CD4-positive, alpha-beta T cell treated with Interleukin-17A for 1 hour (primary cell): ENCODE measurements at regions not wholly inside any gene's neighbourhood (a gene's known extent, or its start where the extent isn't known, plus 50 kb on each side); places are given as distances from the start of the nearest gene placed in this dataset.

Experiments
- DNase-seq: peaks from one replicate; pipeline ENCODE4 v3.0.0-alpha.2; 2020

DNA sequence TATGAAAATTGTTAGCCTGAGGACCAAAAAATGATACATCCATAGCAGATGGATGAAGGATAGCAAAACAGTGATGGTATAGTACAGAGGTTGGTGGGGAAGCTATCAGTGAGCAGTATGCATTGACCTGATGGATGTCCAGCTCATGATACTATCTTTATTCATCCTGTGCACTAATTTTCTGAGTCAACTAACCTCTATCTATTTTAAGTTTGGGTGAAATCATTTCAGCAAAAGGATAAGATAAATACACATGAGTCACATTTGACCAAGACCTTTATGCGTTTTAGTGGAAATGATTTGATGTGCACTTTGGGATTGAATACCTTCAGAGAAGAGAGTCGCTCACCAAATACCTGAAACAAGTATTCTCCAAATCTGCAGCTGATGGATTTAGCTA, 351.0 kb upstream of the NR3C2 start:
- no peak for DNase-seq

DNA sequence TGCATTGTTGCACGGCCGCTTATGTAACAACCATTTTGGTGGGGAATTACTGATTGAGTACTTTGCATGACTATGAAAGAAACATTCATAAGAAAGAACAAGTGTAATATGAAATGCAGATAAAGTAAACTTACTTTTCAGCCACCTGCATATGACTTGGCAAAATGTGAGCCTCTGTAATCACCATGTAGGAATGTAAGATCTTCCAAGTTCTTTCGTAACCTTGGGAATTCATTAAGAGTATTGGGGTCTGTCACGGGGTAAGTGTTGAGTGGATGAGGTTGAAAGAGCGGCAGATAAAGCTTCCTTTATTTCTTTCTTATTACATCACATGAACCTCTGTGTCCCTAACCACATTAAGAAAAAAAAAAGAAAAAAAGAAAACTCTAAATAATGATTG, 348.5 kb upstream of the NR3C2 start:
- no peak for DNase-seq

DNA sequence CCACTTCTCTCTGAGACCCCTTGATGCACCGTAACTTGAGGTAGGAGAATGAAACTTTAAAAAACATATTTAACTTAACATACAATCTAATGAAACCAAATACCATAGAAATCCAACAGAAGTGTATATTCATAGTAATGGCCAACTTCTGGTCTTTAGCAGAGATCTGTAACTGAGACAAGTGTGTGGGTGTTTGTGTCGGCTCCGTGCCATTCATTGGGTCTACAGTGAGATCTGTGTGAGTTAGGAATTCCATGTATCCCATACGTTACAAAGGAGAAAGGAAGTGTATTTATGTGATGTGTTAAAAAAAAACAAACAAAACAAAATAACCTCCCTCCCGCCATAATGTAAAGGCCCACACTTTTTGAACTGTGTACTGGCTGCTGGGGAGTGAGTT, 348.0 kb upstream of the NR3C2 start:
- no peak for DNase-seq

GRCh38 chr4:148787831-148788477, 345.7 kb upstream of the NR3C2 start:
- no peak for DNase-seq

DNA sequence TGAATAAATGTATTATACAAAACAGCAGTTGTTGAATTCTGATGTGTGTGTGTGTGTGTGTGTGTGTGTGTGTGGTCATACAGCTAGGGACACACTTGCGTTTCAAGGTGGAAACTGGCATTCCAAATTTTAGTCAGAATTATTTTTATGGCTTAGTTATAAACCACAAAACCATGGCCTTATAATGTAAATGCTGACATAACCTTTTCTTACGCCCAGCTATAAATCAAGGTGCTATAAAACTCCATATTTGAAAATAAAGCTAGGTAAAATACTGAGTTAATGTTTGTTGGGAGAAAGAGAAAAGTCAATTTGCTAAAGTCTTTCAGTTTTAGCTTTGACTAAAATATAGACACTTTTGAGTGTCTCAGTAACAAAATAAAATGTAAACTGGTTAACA, 345.1 kb upstream of the NR3C2 start:
- DNase-seq = no peak

DNA sequence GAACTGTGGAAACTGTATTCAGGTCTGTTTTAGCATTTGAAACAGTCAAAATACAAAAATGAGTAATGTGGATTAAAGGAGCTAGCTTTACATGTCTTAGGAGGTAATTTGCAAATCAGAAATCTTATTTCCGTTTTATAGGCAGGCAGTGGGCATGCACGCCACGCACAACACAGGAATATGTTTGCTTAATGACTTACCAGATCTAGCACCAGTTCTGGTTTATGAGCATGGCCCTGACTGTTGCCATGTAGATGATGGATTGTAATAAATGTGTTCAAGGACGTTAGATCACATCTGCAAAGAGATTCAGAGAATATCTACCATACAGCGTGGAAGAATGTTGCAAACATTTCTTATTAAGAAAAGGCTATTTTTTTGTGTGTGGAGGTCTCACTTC, 344.5 kb upstream of the NR3C2 start:
- no peak for DNase-seq

GRCh38 chr4:148782284-148782683, 340.1 kb upstream of the NR3C2 start:
- DNase-seq = no peak

DNA sequence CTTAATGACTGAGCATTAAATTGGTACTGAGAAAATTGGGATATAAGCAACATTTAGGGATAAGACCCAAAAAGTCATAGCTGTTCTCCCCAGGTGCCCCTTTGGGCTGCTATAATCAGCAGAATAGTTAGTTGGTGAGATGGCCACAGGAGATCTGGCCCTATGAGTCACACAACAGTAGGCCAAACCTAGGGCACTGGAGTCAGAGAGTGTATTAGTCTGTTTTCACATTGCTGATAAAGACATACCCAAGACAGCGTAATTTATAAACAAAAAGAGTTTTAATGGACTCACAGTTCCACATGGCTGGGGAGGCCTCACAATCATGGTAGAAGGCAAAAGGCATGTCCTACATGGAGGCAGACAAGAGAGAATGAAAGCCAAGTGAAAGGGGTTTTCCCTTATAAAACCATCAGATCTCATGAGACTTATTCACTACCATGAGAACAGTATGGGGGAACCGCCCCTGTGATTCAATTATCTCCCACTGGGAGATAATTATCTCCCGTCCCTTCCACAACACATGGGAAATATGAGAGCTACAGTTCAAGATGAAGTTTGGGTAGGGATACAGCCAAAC, 338.3 kb upstream of the NR3C2 start:
- no peak for DNase-seq

DNA sequence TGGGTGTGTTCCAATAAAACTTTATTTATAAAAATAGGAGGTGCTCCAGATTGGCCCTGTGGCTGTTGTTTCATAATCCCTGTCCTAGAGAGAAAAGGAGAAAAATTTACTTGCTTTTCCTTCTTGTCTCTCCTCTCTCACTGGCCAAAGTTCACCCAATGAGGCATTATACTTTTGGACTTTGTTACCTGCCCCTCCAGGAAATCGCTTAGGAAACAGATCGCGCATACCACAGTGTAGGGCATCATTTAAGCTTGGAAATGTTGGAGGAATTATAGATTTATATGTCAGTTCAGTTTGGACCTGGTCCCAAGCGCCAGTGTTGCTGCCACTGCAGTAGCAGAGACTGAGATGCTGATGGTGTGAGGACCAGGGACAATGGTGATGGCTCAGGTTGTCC, 337.6 kb upstream of the NR3C2 start:
- DNase-seq = no peak

GRCh38 chr4:148778980-148779675, 336.9 kb upstream of the NR3C2 start:
- DNase-seq = no peak

DNA sequence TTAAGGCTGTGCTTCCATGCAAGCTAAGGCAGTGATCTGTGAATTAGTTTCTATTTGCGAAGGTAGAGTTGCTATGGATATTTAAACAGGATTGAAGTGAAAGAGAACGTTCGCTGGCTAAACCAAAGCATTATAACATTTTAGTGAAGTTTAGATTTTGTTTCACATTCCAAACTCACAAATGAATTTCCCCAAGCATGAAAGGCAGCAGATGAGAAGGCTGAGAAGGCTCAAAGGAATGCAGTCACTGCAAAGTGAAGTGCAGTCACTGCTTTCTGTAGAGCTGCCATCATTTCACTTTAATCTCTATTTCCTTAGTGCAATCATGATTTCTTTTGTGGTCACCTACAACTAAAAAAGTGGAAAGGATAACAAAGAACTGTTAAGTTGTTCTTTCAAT, 334.7 kb upstream of the NR3C2 start:
- DNase-seq = no peak

DNA sequence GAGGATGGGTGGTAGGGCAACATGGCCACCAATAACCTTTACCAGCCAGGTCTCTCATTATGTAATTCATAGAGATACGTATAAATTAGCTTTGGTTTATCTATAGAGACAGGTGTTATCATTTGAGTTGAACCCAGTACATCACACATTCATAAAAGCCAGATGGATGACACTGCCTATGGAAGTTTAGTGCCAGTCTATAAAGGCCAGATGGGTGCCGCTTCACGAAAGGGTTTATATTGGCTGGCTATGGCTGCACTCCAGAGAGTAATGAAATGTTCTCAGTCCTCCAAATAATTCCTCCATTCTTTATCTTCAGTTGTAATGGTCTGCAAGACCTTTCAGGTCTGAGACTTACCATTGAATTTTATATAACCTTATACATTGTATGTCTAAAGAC, 331.9 kb upstream of the NR3C2 start:
- no peak for DNase-seq

GRCh38 chr4:148773313-148773712, 331.1 kb upstream of the NR3C2 start:
- DNase-seq = no peak

- DNase-seq = no peak
These were observed 328.6 kb upstream of the NR3C2 start for GRCh38 chr4:148770848-148771247.

DNA sequence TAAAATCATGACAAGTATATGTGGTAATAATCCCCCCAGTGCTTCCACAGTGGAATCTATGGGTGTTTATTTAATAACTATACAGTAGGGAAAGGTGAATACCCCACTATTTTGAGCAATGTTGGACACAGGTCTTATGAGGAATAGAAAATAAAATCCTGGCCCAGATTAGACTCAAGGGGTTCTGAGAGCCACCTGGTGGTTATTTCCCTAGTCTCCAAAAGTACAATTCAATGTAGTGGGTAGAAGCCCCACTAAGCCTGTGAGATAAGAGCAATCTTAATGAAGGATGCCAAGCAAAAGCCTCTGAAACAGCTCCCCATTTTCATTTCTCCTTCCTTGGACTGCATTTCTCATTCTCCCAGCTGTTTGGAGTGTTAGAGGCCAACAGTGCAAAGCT, 328.2 kb upstream of the NR3C2 start:
- DNase-seq = no peak

GRCh38 chr4:148764720-148765119, 322.5 kb upstream of the NR3C2 start:
- DNase-seq = no peak

GRCh38 chr4:148757171-148757570, 315.0 kb upstream of the NR3C2 start:
- no peak for DNase-seq

DNA sequence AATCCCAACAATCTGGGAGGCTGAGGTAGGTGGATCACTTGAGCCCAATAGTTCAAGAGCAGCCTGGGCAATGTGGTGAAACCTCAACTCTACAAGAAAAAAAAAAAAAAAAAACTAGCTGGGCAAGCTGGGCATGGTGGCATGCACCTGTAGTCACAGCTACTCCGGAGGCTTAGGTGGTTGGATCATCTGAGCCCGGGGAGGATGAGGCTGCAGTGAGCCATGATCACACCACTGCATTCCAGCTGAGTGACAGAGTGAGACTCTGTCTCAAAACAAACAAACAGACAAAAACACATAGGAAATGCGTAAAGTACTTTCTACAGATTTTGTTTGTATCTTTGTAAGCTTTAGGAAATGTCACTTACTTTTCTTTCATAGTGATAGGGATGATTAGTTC, 307.2 kb upstream of the NR3C2 start:
- no peak for DNase-seq

DNA sequence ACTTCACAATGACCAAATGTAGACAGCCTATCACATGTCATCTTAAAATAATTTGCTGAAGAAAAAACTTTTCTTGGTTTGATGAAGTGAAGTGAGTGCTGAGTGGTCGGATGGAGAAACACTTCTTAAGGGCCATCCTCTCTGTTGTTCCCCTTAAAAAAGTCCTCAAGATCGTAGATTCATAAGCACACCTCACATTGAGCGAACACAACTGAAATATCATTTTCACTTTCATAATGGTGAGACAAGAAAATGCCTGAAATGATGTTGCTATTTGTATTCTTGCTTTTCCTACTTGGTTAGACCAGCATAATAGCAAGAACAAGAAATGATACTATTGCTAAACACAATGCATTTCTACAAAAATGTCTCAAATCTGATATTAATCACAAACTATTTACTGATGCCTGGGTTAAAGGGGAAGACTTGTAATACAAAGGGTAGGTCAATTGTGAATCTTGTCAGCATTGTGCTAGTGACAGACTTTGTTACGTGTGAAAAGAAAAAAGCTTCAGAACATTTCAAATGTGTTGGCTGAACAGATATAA, 305.6 kb upstream of the NR3C2 start:
- no peak for DNase-seq

DNA sequence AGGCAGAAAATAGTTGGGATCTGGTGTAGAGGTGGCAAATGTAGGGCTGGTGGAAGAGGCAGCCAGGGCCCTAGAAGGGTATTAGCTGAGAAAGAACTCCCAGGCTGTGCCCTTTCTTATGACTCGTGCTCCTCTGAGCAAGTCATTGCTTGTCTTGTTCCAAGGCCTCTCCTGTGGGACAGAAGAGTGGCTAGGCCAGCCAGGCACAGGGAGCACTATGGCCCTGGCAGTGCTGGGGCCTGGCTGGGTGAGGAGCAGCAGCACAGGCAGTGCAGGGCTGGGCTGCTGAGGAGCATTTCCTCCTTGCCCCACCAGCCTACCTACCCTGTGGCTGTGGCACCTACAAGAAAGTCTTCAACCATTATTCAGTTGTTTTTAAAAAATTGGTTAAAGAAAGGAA, 298.5 kb upstream of the NR3C2 start:
- no peak for DNase-seq

GRCh38 chr4:148737061-148737770, 295.0 kb upstream of the NR3C2 start:
- no peak for DNase-seq

- no peak for DNase-seq
These were observed 293.4 kb upstream of the NR3C2 start for GRCh38 chr4:148735432-148736155.

DNA sequence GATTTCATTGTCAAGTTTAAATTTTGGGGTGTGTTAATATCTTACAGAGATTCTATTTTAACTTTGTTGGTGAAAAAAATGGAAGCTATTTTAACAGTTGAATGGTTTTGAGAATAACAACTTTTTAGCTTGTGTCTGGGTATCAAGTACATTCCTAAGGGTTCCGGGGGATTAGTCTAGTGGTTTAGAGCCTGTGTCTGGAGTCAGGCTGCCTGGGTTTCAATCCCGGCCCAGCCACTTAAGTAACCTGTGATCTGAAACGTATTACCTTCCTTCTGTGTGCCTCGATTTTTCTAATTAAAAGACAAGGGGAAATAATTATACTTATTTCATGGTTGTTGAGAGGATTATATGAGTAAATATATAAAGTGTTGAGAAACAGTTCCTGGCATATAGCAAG, 288.6 kb upstream of the NR3C2 start:
- DNase-seq = no peak
